Brain microvascular endothelial cell (primary cell): ENCODE measurements at regions not wholly inside any gene's neighbourhood (a gene's known extent, or its start where the extent isn't known, plus 50 kb on each side); places are given as distances from the start of the nearest gene placed in this dataset.

ENCODE experiments used
- DNase-seq: peaks from one replicate; pipeline ENCODE4 v3.0.0-alpha.2; 2020
- H3K27ac ChIP-seq: fragments of 250-450 bp; sonication (Bioruptor Pico); 2 replicates; pipeline ENCODE4 v1.5.1; 2020; ENCODE audit warnings: mild to moderate bottlenecking, moderate library complexity
- H3K27me3 ChIP-seq: fragments of 250-450 bp; sonication (Bioruptor Pico); replicated peaks from 2 replicates; pipeline ENCODE4 v1.5.1; 2020; ENCODE audit warnings: mild to moderate bottlenecking
- H3K36me3 ChIP-seq: fragments of 250-450 bp; sonication (Bioruptor Pico); replicated peaks from 2 replicates; pipeline ENCODE4 v1.5.1; 2020; ENCODE audit warnings: mild to moderate bottlenecking
- H3K4me3 ChIP-seq: 2 replicates; pipeline ENCODE4 v1.5.1; 2011; ENCODE audit warnings: low read depth, mild to moderate bottlenecking, control low read depth, low read length, moderate library complexity
- in situ Hi-C: cut with HindIII; loops from 2 replicates; pipeline ENCODE4 v1.10.0; 2017; ENCODE audit warnings: low sequenced_read_pairs, low pct_ligation_motif_present
- TF ChIP-seq, protein P1 (sequence below): IDR thresholded peaks from 2 replicates; pipeline ENCODE4 v1.5.1; 2011; ENCODE audit warnings: low read depth, mild to moderate bottlenecking, moderate library complexity, low read length, control low read depth, inconsistent platforms; ENCODE audit errors: missing control alignments

DNA sequence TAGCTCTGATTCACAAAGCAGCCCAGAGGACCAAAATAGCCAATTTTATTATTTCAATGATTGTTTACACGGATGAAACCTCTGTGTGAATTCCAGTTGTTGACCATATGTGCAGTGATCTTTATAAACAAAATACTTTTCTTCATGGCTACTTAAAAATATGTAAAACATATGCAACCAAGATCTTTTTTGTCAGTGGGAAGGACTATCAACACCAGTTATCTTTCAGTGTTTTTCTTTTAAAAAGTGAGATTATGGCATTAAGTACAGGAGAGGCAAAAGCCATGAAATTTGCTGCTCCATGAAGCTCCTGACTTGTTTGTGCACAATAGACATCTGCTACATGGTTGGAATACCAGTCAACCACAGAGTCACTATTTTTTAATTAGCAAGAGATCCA is 184.4 kb downstream of the DKK2 start:
- in situ Hi-C loops: no loop called here
- TF ChIP-seq, protein P1, sequence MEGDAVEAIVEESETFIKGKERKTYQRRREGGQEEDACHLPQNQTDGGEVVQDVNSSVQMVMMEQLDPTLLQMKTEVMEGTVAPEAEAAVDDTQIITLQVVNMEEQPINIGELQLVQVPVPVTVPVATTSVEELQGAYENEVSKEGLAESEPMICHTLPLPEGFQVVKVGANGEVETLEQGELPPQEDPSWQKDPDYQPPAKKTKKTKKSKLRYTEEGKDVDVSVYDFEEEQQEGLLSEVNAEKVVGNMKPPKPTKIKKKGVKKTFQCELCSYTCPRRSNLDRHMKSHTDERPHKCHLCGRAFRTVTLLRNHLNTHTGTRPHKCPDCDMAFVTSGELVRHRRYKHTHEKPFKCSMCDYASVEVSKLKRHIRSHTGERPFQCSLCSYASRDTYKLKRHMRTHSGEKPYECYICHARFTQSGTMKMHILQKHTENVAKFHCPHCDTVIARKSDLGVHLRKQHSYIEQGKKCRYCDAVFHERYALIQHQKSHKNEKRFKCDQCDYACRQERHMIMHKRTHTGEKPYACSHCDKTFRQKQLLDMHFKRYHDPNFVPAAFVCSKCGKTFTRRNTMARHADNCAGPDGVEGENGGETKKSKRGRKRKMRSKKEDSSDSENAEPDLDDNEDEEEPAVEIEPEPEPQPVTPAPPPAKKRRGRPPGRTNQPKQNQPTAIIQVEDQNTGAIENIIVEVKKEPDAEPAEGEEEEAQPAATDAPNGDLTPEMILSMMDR: no peak

DNA sequence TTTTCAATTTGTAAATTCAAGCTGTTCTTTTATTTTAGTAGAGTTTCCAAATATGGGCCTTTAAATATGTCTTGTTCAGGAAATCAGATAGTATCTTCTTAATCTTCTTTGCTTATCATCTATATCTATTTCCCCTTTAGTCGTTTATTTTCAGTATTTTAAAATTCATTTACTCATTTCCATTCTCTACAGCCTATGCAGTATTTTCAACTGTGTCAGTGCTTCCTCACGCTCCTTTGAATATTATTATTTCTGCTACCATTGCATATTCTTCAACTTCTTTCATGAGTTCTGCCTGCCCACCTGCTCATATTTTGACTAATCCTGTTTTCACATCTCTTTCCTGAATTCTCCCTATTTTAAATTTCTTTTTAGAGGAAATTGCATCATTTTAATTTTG is 185.4 kb downstream of the DKK2 start:
- Histone ChIP-seq H3K36me3 (no peaks in the 10 kb centered on the region), H3K27me3 (no peaks in the 10 kb centered on the region), H3K27ac (no peak overlapping the region), H3K4me3 (no peak overlapping the region)
- TF ChIP-seq, protein P1: no peak
- DNase-seq: no peak
- in situ Hi-C loops: no loop called here

More for the DNA sequence above, 184.4 kb downstream of the DKK2 start:
- Histone ChIP-seq H3K36me3 (no peaks in the 10 kb centered on the region), H3K4me3 (no peak overlapping the region), H3K27ac (no peak overlapping the region), H3K27me3 (no peaks in the 10 kb centered on the region)
- DNase-seq: no peak

DNA sequence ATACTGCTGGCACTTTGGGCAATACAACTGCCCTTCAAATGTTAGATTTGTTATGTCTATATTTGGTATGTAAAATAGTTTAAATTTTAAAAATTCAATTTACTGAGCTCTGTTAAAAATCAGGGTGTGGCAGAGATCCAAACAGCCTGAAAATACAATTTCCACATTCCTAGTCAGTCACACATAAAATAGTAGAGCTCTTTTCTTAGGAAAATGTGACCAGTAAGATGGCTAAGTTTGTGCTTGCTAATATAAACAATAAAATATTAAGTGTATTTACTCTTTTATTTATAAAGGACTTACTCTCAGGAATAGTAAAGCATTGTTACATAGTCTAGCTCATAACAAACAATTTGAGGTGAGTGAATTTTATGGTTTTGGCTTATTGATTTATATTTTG is 200.2 kb downstream of the DKK2 start:
- Histone ChIP-seq H3K27ac (no peak overlapping the region), H3K4me3 (no peak overlapping the region), H3K27me3 (no peaks in the 10 kb centered on the region), H3K36me3 (no peaks in the 10 kb centered on the region)
- no peak for DNase-seq
- TF ChIP-seq, protein P1: no peak
- in situ Hi-C loops: no loop called here

DNA sequence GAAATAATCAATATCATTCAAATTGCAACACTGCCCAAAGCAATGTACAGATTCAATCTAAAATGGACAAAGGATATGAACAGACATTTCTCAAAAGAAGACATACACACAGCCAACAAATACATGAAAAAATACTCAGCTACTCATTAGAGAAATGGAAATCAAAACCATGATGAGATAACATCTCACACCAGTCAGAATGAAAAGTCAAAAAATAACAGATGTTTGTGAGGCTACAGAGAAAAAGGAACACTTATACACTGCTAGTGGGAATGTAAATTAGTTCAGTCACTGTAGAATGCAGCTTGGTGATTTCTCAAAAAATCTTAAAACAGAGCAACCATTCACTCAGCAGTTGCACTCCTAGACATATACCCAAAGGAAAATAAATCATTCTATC is 205.2 kb downstream of the DKK2 start:
- H3K27me3 ChIP-seq: no peaks in the 10 kb centered on the region
- TF ChIP-seq, protein P1: no peak
- no peak overlapping the region for H3K4me3 ChIP-seq
- no peak overlapping the region for H3K27ac ChIP-seq
- in situ Hi-C loops: no loop called here
- no peak for DNase-seq
- H3K36me3 ChIP-seq: no peaks in the 10 kb centered on the region

DNA sequence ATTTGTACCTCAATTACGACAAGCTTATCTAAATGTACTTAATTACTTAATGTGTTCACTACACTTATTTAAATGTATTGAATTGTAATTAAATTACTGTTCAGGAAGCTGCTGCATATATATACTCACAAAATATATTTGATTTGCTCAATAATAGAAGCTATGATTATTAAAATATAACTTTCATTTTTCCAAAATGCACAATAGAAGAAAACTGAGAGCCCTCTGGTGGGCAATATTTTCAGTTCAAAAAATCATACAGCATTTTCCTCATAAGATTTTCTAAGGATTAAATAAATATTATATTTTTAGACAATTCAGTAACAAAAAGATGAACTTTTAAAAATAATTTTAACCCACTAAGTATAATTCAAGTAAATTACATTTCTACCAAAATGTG is 217.3 kb downstream of the DKK2 start:
- H3K27ac ChIP-seq: no peak overlapping the region
- no peak for DNase-seq
- TF ChIP-seq, protein P1: peak; percentile 37
- no peak overlapping the region for H3K4me3 ChIP-seq
- in situ Hi-C loops: no loop called here
- H3K27me3 ChIP-seq: no peaks in the 10 kb centered on the region
- no peaks in the 10 kb centered on the region for H3K36me3 ChIP-seq

DNA sequence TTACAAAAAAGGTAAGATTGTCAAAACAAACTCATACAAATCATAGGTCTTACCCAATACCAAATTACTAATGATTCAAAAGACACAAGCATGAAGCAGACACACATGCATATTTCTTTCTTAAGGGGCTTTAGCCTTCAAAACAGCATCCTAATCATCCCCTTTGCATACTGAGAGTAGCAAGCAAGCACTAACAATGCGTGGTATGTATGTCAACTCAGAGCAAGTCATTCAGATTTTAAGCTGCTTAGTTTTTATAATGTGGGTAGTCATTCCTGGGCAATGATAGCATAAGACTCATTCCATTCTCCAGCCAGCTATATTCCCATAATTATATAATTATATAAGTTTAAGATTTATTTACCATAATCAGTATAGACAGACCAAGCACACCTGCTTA is 219.6 kb downstream of the DKK2 start:
- DNase-seq: peak; percentile 53
- no peak overlapping the region for H3K27ac ChIP-seq
- no peaks in the 10 kb centered on the region for H3K36me3 ChIP-seq
- TF ChIP-seq, protein P1: no peak
- H3K4me3 ChIP-seq: no peak overlapping the region
- H3K27me3 ChIP-seq: no peaks in the 10 kb centered on the region
- in situ Hi-C loops: no loop called here
